HG03108 (cell line): ENCODE measurements at regions not wholly inside any gene's neighbourhood (a gene's known extent, or its start where the extent isn't known, plus 50 kb on each side); places are given as distances from the start of the nearest gene placed in this dataset.
A peak's percentile ranks its signal among the peaks of the same experiment; 100 is the strongest.

Experiments
- ATAC-seq: cut with Tn5 transposase; IDR thresholded peaks from one replicate; pipeline ENCODE4 v1.9.1; 2021; ENCODE audit warnings: moderate library complexity; ENCODE audit not compliant: unreplicated experiment

- no peak for ATAC-seq
Measured at GRCh38 chr6:26149240-26149639, 62.0 kb downstream of the HFE start.

GRCh38 chr6:26152226-26153101, 65.2 kb downstream of the HFE start:
- ATAC-seq: no peak

GRCh38 chr6:26155061-26155930, 68.1 kb downstream of the HFE start:
- no peak for ATAC-seq

- ATAC-seq: peak; percentile 36
Measured at GRCh38 chr6:26156105-26156849, 69.0 kb downstream of the HFE start.

GRCh38 chr6:26156850-26157250, 69.6 kb downstream of the HFE start:
- no peak for ATAC-seq

- peak; percentile 61 for ATAC-seq
Measured at GRCh38 chr6:26157251-26158075, 70.2 kb downstream of the HFE start.

GRCh38 chr6:26158076-26158580, 70.9 kb downstream of the HFE start:
- no peak for ATAC-seq

GRCh38 chr6:26158581-26159356, 71.5 kb downstream of the HFE start:
- ATAC-seq: no peak

GRCh38 chr6:26159357-26160273, 72.4 kb downstream of the HFE start:
- no peak for ATAC-seq

- no peak for ATAC-seq
Measured at GRCh38 chr6:26161322-26161721, 74.1 kb downstream of the HFE start.

GRCh38 chr6:26162399-26162798, 75.2 kb downstream of the HFE start:
- no peak for ATAC-seq

GRCh38 chr6:26163427-26164119, 76.3 kb downstream of the HFE start:
- no peak for ATAC-seq

GRCh38 chr6:26164120-26164505, 76.9 kb downstream of the HFE start:
- no peak for ATAC-seq

- no peak for ATAC-seq
Measured at GRCh38 chr6:26165261-26165790, 78.1 kb downstream of the HFE start.

- ATAC-seq: no peak
Measured at GRCh38 chr6:26170181-26170580, 83.0 kb downstream of the HFE start.

GRCh38 chr6:26170951-26171841, 84.0 kb downstream of the HFE start:
- ATAC-seq: peak; percentile 4

- ATAC-seq: no peak
Measured at GRCh38 chr6:26172608-26172968, 85.4 kb downstream of the HFE start.
